Left renal pelvis (tissue), 4 donors: ENCODE measurements at regions not wholly inside any gene's neighbourhood (a gene's known extent, or its start where the extent isn't known, plus 50 kb on each side); places are given as distances from the start of the nearest gene placed in this dataset.
"Not testable (repeated sequence)": the region's sequence is repeated elsewhere in the genome, so short reads cannot be mapped to it uniquely, and the experiment has no call there.

ENCODE experiments used
- DNase-seq, 4 donors: peaks; one replicate each; pipeline ENCODE4 v3.0.0-alpha.2; 2013; ENCODE audit warnings: low read depth in 4 of 4, low spot score in 3 of 4

DNA sequence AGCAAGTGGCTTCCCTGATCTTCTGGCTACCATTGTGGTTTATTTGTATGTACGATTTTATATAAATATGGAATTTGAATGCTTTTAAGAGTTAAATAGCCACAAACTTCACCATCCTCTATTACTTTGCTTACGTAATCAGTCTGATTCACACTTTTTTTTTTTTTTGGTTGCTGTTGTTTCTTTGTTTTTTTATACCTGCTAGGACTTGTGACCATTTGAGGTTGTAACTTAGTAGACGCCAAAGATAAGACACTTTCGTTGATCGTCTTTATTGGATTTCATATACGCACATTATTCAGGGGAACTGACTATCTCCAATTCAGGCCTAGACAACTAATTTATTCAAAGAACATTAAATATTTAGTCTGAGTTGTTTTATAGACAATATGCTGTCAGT lies 559.0 kb downstream of the CBLN4 start:
- no peak for DNase-seq

- no peak for DNase-seq
Observed at GRCh38 chr20:55439070-55439469, 566.2 kb downstream of the CBLN4 start.

DNA sequence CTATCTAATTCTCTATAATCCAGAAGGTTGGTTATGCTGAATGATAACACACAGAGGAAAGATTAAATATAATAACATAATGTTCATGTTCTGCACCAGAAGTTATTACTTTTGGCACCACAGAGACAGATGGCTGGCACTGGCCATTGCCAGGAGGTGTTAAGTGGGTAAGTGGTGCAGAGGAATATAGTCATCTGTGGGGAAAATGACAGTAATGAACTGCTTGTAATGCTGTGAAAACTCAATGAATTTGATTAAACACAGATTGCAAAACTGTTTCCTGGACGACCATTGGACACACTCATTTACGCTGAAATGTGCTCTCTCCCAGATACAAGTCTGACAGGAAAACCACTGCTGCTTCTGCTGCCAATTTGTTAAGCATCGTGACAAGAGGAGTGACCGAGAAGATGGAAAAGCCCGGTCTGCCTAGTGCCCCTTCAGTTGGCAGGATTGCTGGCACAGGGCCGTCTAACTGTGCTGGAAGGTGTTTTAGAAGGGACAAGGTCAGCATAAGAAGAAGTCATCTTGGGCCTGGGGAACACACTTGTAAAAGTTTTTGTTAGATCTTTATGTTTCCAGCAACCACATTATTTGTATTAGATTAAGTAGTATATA lies 567.4 kb downstream of the CBLN4 start:
- no peak for DNase-seq

DNA sequence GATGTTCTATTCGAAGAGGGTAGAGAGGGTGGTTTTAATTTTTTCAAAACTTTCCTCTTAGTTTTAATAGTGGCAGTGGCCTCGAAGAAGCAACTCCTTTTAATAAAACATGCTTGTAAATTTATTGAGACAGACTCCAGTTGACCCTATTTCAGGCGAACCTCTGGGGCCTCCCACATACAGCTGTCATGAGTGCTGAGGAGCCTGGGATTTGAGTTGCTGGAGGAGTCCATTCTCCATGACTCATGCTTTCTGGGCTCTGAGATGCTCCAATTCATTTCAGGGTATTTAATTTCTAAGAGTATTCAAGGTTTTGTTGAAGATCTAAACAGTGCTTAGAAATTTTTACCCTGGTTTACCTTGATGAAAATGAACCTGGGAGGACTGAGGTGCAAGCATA lies 580.4 kb downstream of the CBLN4 start:
- no peak for DNase-seq

GRCh38 chr20:55424476-55424875 lies 580.8 kb downstream of the CBLN4 start:
- DNase-seq, result no peak

GRCh38 chr20:55417836-55418235 lies 587.5 kb downstream of the CBLN4 start:
- DNase-seq, result peak; percentile 41 to 63 (median 46)

DNA sequence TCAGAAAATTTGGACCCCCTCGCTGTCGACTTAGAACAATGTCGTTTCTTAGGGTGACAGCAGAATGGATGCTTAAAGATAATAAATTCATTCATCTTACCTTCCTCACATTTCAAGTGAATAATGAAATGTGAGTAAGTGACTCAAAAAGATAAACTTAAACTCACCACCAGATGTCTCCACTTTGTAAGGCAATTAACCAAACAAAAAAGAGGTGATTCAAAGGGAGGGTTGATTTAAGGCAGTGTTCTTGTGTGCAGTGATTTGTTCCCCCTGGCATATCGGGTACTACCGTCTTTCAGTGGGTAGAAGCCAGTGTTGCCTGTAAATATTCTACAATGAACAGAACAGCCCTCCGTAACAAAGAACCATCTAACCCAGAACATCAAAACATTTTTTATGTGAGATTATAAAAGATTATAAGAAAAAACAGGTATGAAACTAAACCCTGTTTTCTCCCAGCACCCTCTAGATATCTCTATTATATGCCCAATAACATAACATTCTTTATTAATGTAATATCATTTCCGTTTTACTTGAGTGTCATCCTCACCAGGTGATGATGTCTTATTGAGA lies 589.7 kb downstream of the CBLN4 start:
- no peak for DNase-seq

- not testable (repeated sequence) for DNase-seq
Observed at GRCh38 chr20:55412508-55412907, 592.8 kb downstream of the CBLN4 start.

DNA sequence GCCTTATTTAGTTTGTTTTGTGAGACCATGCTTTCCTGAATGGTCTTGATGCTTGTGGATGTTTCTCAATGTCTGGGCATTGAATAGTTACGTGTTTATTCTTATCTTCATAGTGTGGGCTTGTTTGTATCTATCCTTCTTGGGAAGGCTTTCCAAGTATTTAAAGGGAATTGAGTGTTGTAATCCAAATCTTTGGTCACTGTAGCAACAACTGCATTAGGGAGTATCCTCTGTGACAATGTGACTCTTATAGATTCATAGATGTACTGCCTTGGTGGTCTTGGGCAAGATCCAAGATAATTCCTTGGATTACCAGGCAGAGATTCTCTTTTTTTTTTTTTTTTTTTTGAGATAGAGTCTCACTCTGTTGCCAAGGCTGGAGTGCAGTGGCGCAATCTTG lies 598.4 kb downstream of the CBLN4 start:
- no peak for DNase-seq

DNA sequence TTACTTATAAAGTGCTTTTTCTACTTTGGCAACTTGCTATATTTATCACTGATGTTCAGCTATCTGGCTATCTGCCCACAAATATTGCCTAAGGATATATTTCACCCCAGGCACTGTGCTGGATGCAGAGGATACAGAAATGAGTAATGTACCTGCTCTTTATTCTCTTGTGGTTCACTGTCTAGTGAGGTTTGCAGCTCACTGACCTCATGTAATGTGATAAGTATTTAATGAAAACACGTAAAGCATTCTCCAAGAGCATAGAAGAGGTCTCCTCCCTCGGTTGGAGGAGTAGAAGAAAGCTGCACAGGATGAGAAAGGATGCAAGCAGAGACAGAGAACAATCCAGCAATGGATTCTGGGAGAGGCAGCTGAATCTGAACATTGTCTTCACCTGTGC lies 610.7 kb downstream of the CBLN4 start:
- DNase-seq, result no peak

DNA sequence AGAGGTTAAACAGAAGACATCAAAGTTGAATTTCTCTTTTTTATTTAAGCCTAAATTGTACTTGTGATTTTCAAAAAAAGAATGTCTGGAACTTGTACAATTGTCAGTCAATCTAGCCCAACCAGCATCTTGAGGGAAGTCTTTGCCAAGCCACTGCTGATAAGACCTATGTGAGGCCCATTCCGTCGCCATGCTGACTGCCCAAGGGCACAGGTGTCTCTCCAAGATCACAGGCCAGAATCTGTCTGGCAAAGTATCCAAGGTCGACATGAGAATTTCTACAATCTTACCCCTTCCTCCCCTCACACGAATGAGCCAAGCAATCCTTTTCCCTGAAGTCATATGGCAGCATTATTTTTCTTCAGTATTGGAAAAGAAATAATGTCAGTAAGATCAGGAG lies 614.5 kb downstream of the CBLN4 start:
- no peak for DNase-seq

GRCh38 chr20:55386686-55387085 lies 618.6 kb downstream of the CBLN4 start:
- DNase-seq, result no peak

DNA sequence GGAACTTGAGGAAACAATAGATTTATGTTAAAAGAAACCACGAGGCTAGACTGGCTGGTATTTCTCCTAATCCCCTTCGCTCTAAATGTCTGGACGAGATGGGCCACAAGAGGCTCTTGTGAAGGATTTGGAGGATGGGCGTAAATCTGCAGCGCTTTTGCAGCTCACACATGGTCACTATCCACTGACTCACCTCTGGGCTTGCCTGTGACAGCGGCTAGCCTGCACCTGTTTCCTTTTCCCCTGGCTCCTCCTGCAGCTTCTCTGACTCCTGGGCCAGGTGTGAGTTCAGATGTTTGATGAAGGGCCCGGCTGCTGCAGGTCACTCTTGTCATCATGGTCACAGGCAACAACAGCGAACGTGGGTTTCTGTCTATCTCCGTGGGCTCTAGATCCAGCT lies 629.4 kb downstream of the CBLN4 start:
- no peak for DNase-seq

DNA sequence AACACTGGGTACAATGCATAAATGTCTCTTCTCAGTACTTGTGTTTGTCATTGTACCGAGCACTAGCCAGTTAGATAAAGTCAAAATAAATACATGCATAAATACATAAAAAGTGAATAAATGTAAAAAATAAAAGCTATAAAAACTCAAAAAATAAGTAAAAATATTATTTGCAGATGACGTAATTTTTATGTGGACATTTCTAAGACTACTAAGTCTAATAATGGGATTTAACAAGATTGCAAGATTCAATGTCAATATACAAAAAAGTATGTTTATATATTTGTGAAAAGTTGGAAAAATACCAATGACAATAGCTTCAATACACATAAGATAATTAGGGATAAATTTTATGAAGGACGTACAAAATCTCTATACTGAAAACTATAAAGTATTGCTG lies 639.6 kb downstream of the CBLN4 start:
- DNase-seq, result no peak

DNA sequence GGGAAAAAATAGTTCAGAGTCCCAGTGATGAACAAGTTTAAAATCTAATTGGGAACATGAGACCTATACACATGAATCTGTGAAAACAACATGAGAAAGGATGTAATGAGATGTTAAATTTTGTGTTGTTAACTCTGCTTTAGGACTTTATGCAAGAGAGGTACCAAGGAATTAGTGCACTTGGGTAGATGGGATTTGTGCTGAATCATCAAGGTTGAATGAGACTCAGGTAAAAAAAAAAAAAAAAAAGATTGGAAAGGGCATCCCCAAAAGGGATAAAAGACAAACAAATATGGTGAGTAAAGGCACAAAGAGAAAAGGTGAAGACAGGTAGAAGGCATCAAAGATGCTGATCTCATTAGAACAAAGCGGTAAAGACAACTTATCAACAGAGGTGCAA lies 644.4 kb downstream of the CBLN4 start:
- DNase-seq, result no peak

GRCh38 chr20:55354720-55355119 lies 650.6 kb downstream of the CBLN4 start:
- DNase-seq, result no peak

GRCh38 chr20:55353206-55353605 lies 652.1 kb downstream of the CBLN4 start:
- no peak for DNase-seq

GRCh38 chr20:55348223-55348622 lies 657.1 kb downstream of the CBLN4 start:
- DNase-seq, result no peak

- DNase-seq, result no peak
Observed at GRCh38 chr20:55342822-55343221, 662.5 kb downstream of the CBLN4 start.

DNA sequence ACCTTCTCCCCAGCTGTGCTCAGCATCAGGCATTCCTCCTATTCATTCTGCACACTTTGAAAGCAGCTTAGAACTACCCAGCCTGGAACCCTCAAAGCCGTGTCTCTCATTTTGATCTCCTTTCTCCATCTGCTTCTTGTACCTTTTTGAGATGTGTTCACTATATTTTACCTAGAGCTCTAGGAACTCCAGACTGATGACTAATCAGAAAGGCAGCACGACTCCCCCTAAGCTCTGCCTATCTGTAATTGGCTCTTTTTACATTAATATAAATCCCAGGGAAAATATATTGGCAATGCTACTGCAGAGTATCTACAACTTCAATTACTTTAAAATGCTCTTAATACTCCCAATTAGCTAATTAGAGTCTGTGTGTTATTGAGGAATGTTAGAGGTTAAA lies 671.5 kb downstream of the CBLN4 start:
- no peak for DNase-seq

GRCh38 chr20:55329108-55329507 lies 676.2 kb downstream of the CBLN4 start:
- no peak for DNase-seq

DNA sequence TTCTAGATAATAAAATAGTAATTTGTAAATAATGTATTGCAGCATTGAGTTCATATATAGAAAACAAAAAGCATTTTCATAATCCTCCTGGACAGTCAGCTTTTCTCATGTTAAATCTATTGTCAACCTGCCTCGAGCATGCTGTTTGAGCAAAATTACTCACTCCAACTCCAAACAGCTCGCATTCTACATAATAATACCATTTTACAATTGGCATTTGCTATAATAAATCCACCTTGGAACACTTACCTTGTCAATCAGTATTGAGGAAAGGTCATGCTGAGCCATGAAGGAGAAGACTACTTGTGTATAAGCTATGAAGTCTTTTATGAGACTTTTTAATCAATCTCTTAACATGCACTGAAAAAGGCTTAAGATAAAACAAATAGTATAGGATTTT lies 682.6 kb downstream of the CBLN4 start:
- DNase-seq, result no peak

DNA sequence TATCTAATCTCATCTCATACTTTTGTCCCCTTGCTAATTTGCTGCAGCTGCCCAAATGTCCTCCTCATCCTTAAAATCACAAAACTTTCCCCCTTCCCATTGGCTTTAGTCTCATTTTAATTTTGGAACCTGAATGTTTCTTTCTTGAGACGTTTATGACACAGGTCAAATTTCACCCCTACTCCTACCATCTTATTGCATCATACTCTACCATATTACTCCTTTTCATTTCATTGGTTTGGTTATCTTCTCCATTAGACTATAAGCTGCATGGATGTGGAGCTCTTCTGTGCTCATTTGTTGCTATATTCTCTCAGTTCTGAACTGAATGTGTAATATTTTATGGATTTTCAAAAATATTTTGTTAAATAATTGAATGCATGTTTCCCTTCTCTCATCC lies 688.6 kb downstream of the CBLN4 start:
- DNase-seq, result no peak
